Non-pigmented ciliary epithelial cell (primary cell): ENCODE measurements at regions not wholly inside any gene's neighbourhood (a gene's known extent, or its start where the extent isn't known, plus 50 kb on each side); places are given as distances from the start of the nearest gene placed in this dataset.
"Not testable (repeated sequence)": the region's sequence is repeated elsewhere in the genome, so short reads cannot be mapped to it uniquely, and the experiment has no call there.

Experiments used
- DNase-seq: peaks from one replicate; pipeline ENCODE4 v3.0.0-alpha.2; 2010; ENCODE audit warnings: low read depth

GRCh38 chr2:55811048-55811447 lies 112.5 kb downstream of the EFEMP1 start:
- no peak for DNase-seq

DNA sequence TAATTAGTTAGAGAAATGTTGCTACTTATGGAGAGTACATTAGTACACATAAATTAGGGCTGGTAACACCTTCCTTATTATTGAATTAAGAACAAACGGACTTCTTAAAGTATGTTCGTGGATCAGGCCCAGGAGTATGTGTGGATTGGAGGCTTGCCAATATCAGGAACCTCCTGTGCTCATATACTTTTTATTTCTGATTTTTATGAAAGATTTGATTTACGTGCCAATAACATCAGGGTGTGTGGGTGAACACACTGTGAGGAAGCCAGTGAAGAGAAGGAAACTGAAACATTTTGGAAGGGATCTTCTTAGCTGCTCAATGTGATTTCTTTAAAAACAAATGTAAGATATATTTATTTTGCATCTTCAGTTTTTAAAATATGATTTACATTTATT lies 113.0 kb downstream of the EFEMP1 start:
- no peak for DNase-seq

- DNase-seq, result no peak
Measured at GRCh38 chr2:55809875-55810621, 113.5 kb downstream of the EFEMP1 start.

- DNase-seq, result no peak
Measured at GRCh38 chr2:55807900-55808299, 114.3 kb upstream of the PNPT1 start.

DNA sequence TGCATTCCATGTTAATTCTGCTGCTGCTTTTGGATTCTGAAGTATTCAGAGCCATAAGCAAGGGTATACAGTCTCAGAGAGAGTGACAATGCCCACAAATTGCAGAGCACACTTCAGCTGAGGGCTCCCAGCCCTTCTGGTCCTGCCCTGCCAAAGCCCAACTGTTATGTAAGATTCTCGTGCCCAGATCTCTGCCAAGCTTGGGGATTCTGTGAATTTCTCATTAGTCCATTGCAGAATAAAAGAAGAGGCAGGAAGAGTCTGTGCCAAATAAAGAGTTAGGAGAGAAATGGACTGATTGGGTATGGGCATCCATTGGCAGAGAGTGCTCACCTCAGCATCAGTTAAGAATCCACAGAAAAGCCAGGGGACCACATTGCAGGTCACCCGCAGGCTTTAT lies 112.0 kb upstream of the PNPT1 start:
- no peak for DNase-seq

- no peak for DNase-seq
Measured at GRCh38 chr2:55804535-55804934, 110.9 kb upstream of the PNPT1 start.

DNA sequence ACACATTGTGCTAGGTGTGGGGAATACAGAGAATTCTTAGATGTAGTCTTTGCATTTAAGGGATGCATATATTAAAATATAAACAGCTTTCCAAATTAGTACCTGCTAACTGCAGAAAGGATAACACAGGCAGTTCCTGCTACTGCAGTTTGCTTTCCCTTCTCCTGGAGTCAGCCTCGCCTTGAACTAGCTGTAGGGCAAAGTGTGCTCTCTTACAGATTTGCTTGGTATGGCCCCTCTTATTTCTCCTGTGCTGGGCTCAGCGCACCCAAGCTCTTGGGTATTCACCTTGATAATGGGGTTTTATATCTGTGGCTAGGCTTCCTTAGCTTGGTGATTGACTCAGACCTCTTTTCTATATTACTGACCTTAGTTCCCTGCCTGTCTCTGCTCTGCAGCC lies 108.4 kb upstream of the PNPT1 start:
- DNase-seq, result no peak

GRCh38 chr2:55801436-55801835 lies 107.8 kb upstream of the PNPT1 start:
- no peak for DNase-seq

DNA sequence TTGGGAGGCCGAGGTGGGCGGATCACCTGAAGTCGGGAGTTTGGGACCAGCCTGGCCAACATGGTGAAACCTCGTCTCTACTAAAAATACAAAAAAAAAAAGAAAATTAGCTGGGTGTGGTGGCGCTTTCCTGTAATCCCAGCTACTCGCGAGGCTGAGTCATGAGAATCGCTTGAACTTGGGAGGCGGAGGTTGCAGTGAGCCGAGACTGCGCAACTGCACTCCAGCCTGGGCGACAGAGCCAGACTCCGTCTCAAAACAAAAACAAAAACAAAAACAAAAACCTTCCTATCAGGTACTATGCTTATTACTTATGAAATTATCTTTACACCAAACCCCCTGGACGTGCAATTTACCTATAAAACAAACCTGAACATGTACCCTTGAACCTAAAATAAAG lies 106.0 kb upstream of the PNPT1 start:
- not testable (repeated sequence) for DNase-seq

GRCh38 chr2:55796121-55796520 lies 102.5 kb upstream of the PNPT1 start:
- no peak for DNase-seq

GRCh38 chr2:55793602-55794001 lies 100.0 kb upstream of the PNPT1 start:
- DNase-seq, result not testable (repeated sequence)

DNA sequence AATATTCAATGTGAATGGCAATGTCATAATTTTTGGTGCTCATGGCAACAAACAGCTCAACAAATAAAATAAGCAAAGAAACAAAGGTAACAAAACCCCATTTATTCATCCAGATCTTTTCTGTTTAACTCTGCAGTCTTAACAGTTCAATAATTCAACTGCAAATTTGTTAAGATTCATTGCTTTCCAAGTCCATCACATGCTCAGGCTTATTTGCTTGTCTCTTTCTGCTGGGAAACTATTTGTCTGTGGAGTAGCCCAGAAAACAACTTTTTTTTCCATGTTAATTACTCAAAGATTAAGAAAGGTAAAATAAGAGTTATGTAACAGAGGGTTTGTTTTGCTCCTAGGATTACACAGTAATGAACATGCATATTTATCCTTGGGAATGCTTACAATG lies 92.6 kb upstream of the PNPT1 start:
- no peak for DNase-seq

- DNase-seq, result not testable (repeated sequence)
Measured at GRCh38 chr2:55783751-55784150, 90.1 kb upstream of the PNPT1 start.

DNA sequence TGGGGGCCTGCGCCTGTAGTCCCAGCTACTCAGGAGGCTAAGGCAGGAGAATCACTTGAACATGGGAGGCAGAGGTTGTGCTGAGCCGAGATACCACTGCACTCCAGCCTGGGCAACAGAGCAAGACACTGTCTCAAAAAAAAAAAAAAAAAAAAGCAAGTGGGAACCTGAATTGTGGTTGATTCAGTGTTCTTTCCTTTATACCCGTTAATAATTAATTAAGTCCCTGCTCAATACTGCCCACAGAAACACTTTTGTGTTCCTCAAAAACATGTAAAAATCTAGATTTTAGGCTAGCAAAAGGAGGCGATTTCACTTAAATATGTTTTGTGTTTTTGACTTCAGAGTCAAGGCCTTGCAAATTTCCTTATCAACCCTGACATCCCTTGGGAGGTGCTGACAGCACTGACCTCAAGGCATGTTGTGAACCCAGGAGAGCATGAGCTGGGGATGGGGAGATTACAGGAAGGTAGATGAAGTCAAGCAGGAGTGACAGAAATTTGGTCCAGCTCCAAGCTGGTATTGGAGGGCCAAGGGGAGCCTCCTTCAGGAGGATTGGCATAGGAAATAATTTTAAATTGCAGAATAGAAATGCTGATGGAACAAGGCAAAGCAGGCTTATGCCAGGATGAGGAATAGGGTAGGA lies 89.0 kb upstream of the PNPT1 start:
- DNase-seq, result no peak

- no peak for DNase-seq
Measured at GRCh38 chr2:55781542-55781941, 87.9 kb upstream of the PNPT1 start.

DNA sequence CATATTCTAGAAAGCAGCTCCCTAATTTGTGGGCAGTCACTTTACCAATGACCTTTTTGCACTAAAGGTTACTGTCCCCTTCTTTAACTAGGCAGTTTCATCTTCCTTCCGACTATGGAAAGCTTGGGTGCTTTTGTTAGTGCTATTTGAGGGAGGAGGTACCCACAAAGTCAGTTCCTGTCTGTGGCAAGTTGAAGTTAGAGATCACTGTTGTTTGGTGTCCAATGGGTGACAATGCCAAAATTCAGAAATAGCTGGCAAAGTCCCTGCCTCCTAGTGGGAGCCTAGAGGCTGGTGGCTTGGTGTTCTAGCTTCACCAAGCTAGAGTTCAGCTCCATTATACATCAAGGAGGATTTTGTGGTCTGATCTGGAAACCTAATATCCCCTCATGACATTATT lies 87.1 kb upstream of the PNPT1 start:
- no peak for DNase-seq

DNA sequence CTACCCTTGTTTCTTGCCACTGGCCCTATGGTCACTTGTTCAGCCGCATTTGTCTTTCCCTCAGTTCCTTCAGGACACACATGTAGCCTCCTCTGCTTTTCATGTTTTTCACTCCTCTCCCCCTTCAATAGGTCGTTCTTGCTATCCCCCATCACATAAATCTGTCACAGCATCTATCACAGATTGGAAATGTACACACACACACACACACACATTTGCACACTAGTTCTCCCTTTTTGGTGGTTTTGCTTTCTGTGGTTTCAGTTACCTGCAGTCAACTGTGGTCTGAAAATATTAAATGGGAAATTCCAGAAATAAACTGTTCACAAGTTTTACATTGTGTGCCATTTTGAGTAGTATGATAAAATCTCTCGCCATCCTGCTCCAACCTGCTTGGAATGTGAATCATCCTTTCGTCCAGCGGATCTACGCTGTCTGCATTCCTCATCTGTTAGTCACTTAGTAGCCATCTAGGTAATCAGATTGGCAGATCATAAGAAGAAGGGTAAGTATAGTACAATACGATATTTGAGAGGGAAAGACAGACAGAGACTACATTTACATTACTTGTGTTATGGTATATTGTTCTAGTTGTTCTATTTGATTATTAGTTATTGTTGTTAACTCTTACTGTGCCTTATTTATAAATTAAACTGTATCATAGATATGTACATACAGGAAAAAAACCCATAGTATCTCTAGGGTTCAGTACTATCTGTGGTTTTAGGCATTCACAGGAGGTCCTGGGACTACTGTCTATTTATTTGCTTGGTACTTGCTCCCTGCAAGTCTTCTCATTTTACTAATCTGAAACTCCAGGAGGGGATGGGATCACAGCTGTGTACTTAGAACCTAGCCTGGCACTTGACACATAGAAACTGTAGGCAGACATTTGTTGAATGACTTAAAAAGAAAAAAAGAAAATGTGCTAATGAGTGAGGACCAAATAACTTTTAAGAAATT lies 86.1 kb upstream of the PNPT1 start:
- peak; percentile 76 for DNase-seq

DNA sequence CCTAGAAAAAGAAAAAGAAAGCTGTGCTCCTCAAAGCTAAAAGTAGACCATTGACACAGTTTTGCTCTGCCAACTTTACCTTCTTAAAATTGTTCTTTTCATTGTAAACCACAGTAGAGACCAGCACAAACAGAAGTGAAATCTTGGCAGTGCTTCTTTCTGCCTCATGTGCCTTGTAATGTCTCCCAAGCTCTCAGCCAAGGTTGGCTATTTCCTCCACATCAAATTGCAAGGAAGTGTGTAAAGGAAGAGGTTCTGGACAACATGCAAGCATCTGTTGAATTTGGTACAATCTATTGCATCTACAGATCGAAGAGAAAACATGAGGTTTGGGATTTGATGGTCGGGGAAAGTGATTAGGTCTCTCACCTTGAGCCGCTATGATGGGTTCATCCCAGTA lies 83.3 kb upstream of the PNPT1 start:
- no peak for DNase-seq

GRCh38 chr2:55776479-55776878 lies 82.8 kb upstream of the PNPT1 start:
- DNase-seq, result no peak

DNA sequence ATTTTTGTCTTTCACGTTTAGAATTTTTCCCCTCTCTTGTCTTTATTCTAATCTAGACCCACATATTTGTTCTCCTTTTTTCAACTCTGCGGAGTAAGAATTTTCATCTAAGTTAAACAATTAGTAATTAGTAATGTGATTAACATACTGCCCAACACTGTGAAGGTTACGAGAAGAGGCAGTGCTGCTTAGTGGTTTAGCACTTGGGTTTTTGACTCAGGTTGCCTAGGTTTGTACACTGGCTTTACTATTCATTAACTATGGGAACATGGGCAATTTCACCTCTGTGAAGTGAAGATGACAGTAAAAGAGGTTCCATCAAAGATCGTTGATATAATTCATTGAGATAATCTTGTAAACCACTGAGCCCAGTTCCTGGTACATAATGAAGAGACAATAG lies 82.2 kb upstream of the PNPT1 start:
- no peak for DNase-seq

GRCh38 chr2:55773651-55774050 lies 80.0 kb upstream of the PNPT1 start:
- not testable (repeated sequence) for DNase-seq

GRCh38 chr2:55772109-55772980 lies 78.7 kb upstream of the PNPT1 start:
- DNase-seq, result no peak
